Body of pancreas (tissue), 4 donors: ENCODE measurements at regions not wholly inside any gene's neighbourhood (a gene's known extent, or its start where the extent isn't known, plus 50 kb on each side); places are given as distances from the start of the nearest gene placed in this dataset.

Experiments
- POLR2A ChIP-seq, 3 donors: fragments of 450-650 bp; IDR thresholded peaks; one replicate each; pipeline ENCODE4 v1.6.1; 2016; ENCODE audit warnings: antibody characterized with exemption in 3 of 3, mild to moderate bottlenecking in 2 of 3
- TF ChIP-seq, protein P1 (sequence below), 7 experiments: fragments of 450-650 bp in 4 of 7; fragments of 200-600 bp in 3 of 7; sonication (generic) in 3 of 7; IDR thresholded peaks; one replicate each; pipeline ENCODE4 v1.5.1; 2016 to 2019; ENCODE audit warnings: antibody characterized with exemption in 7 of 7

DNA sequence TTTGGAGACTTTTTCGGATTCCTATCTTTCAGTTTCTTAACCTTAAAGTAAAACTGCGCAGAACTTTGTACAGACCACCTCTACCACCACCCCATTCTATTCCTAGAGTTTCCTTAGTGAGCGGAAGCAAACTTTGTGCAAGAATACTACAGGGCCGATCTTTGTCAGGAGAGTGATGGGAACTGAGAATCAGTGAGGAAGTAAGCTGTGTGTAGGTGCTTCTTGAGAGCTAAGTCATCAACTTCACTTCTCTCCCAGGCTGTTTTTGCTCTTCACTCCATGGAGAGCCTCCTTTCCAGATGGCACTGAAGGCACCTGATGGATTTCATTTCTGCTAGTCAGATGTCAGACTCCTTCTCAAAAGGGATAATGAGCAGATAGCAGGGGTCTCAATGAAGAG lies 127.3 kb downstream of the SPATA31D1 start:
- TF ChIP-seq POLR2A (IDR thresholded peaks at IDR 0.05), result no peak
- TF ChIP-seq, protein P1, sequence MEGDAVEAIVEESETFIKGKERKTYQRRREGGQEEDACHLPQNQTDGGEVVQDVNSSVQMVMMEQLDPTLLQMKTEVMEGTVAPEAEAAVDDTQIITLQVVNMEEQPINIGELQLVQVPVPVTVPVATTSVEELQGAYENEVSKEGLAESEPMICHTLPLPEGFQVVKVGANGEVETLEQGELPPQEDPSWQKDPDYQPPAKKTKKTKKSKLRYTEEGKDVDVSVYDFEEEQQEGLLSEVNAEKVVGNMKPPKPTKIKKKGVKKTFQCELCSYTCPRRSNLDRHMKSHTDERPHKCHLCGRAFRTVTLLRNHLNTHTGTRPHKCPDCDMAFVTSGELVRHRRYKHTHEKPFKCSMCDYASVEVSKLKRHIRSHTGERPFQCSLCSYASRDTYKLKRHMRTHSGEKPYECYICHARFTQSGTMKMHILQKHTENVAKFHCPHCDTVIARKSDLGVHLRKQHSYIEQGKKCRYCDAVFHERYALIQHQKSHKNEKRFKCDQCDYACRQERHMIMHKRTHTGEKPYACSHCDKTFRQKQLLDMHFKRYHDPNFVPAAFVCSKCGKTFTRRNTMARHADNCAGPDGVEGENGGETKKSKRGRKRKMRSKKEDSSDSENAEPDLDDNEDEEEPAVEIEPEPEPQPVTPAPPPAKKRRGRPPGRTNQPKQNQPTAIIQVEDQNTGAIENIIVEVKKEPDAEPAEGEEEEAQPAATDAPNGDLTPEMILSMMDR (IDR thresholded peaks at IDR 0.05), result no peak
